ENCODE measurements at regions not wholly inside any gene's neighbourhood (a gene's known extent, or its start where the extent isn't known, plus 50 kb on each side); places are given as distances from the start of the nearest gene placed in this dataset.

GRCh38 chr2:33877348-33878016, 278.4 kb upstream of the FAM98A start:
- H3K4me2 ChIP-seq (ENCODE audit: low read depth, low read length, poor library complexity, severe bottlenecking) = no peak overlapping the region
- no peaks in the 10 kb centered on the region for H3K9me2 ChIP-seq (replicated peaks; ENCODE audit: low read depth, low read length)
- H3K36me3 ChIP-seq (ENCODE audit: insufficient read depth, low read length) = no peaks in the 10 kb centered on the region
- TF ChIP-seq CTCF (conservative IDR thresholded peaks at IDR 0.05; ENCODE audit: low read length) (no peak), EZH2phosphoT487 (IDR thresholded peaks at IDR 0.05; ENCODE audit: borderline replicate concordance) (no peak)
- H3K9me3 ChIP-seq (ENCODE audit: insufficient read depth, low read depth, low read length) = no peaks in the 10 kb centered on the region
- H3K4me1 ChIP-seq (ENCODE audit: insufficient read depth, low read length, poor library complexity, severe bottlenecking) = no peaks in the 10 kb centered on the region
- no peaks in the 10 kb centered on the region for H3K79me2 ChIP-seq (ENCODE audit: insufficient read depth, low read length)
- no peak overlapping the region for H2AFZ ChIP-seq (ENCODE audit: low read length)
- no peak overlapping the region for H3K4me3 ChIP-seq (ENCODE audit: low read length, poor library complexity, severe bottlenecking)
- no peaks in the 10 kb centered on the region for H4K20me1 ChIP-seq (ENCODE audit: insufficient read depth, low read length, poor library complexity, severe bottlenecking)
- no peak overlapping the region for H3K9ac ChIP-seq (ENCODE audit: low read depth, low read length, poor library complexity, severe bottlenecking)
- H3K27me3 ChIP-seq (ENCODE audit: insufficient read depth, low read length, poor library complexity, severe bottlenecking) = no peaks in the 10 kb centered on the region
- H3F3A ChIP-seq (ENCODE audit: low read depth) = no peaks in the 10 kb centered on the region

- Histone ChIP-seq H4K20me1 (ENCODE audit: insufficient read depth, low read length, poor library complexity, severe bottlenecking) (no peaks in the 10 kb centered on the region), H3K27me3 (ENCODE audit: insufficient read depth, low read length, poor library complexity, severe bottlenecking) (no peaks in the 10 kb centered on the region), H3K79me2 (ENCODE audit: insufficient read depth, low read length) (no peaks in the 10 kb centered on the region), H3K36me3 (ENCODE audit: insufficient read depth, low read length) (no peaks in the 10 kb centered on the region), H3K9ac (ENCODE audit: low read depth, low read length, poor library complexity, severe bottlenecking) (no peak overlapping the region), H3K4me3 (ENCODE audit: low read length, poor library complexity, severe bottlenecking) (no peak overlapping the region), H3K9me3 (ENCODE audit: insufficient read depth, low read depth, low read length) (no peaks in the 10 kb centered on the region), H3F3A (ENCODE audit: low read depth) (no peaks in the 10 kb centered on the region), H3K4me2 (ENCODE audit: low read depth, low read length, poor library complexity, severe bottlenecking) (no peak overlapping the region), H3K4me1 (ENCODE audit: insufficient read depth, low read length, poor library complexity, severe bottlenecking) (no peaks in the 10 kb centered on the region), H3K9me2 (replicated peaks; ENCODE audit: low read depth, low read length) (no peaks in the 10 kb centered on the region), H2AFZ (ENCODE audit: low read length) (no peak overlapping the region)
- TF ChIP-seq EZH2phosphoT487 (IDR thresholded peaks at IDR 0.05; ENCODE audit: borderline replicate concordance) = no peak
- TF ChIP-seq CTCF (conservative IDR thresholded peaks at IDR 0.05; ENCODE audit: low read length) = no peak
Measured at GRCh38 chr2:33873076-33873605, 274.0 kb upstream of the FAM98A start.

- 0 out of 2 replicates have a peak, but pooled peaks cover 6% of the 10 kb centered on the region for H3K9me3 ChIP-seq (ENCODE audit: insufficient read depth, low read depth, low read length)
- H3K9ac ChIP-seq (ENCODE audit: low read depth, low read length, poor library complexity, severe bottlenecking) = no peak overlapping the region
- TF ChIP-seq EZH2phosphoT487 (IDR thresholded peaks at IDR 0.05; ENCODE audit: borderline replicate concordance) = no peak
- TF ChIP-seq CTCF (conservative IDR thresholded peaks at IDR 0.05; ENCODE audit: low read length) = no peak
- no peaks in the 10 kb centered on the region for H3K4me1 ChIP-seq (ENCODE audit: insufficient read depth, low read length, poor library complexity, severe bottlenecking)
- no peaks in the 10 kb centered on the region for H3K79me2 ChIP-seq (ENCODE audit: insufficient read depth, low read length)
- no peak overlapping the region for H3K4me2 ChIP-seq (ENCODE audit: low read depth, low read length, poor library complexity, severe bottlenecking)
- no peak overlapping the region for H3K4me3 ChIP-seq (ENCODE audit: low read length, poor library complexity, severe bottlenecking)
- no peaks in the 10 kb centered on the region for H3K36me3 ChIP-seq (ENCODE audit: insufficient read depth, low read length)
- no peaks in the 10 kb centered on the region for H3K27me3 ChIP-seq (ENCODE audit: insufficient read depth, low read length, poor library complexity, severe bottlenecking)
- no peaks in the 10 kb centered on the region for H3K9me2 ChIP-seq (replicated peaks; ENCODE audit: low read depth, low read length)
- H2AFZ ChIP-seq (ENCODE audit: low read length) = no peak overlapping the region
- H3F3A ChIP-seq (ENCODE audit: low read depth) = no peaks in the 10 kb centered on the region
- no peaks in the 10 kb centered on the region for H4K20me1 ChIP-seq (ENCODE audit: insufficient read depth, low read length, poor library complexity, severe bottlenecking)
Measured at GRCh38 chr2:33859811-33860461, 260.8 kb upstream of the FAM98A start.
